ENCODE measurements at regions not wholly inside any gene's neighbourhood (a gene's known extent, or its start where the extent isn't known, plus 50 kb on each side); places are given as distances from the start of the nearest gene placed in this dataset.

DNA sequence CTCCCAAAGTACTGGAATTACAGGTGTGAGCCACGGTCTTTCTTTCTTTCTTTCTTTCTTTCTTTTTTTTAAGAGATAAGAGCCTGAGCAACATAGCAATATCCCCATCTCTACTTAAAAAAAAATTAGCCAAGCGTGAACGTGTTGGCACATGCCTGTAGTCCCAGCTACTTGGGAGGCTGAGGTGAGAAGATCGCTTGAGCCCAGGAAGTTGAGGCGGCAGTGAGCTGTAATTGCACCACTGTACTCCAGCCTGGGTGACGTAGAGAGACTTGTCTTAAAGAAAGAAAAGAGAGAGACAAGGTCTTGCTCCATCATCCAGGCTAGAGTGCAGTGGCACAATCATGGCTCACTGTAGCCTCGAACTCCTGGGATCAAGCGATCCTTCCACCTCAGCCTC lies 162.0 kb upstream of the MLN start:
- TF ChIP-seq, protein P1, sequence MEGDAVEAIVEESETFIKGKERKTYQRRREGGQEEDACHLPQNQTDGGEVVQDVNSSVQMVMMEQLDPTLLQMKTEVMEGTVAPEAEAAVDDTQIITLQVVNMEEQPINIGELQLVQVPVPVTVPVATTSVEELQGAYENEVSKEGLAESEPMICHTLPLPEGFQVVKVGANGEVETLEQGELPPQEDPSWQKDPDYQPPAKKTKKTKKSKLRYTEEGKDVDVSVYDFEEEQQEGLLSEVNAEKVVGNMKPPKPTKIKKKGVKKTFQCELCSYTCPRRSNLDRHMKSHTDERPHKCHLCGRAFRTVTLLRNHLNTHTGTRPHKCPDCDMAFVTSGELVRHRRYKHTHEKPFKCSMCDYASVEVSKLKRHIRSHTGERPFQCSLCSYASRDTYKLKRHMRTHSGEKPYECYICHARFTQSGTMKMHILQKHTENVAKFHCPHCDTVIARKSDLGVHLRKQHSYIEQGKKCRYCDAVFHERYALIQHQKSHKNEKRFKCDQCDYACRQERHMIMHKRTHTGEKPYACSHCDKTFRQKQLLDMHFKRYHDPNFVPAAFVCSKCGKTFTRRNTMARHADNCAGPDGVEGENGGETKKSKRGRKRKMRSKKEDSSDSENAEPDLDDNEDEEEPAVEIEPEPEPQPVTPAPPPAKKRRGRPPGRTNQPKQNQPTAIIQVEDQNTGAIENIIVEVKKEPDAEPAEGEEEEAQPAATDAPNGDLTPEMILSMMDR (IDR thresholded peaks at IDR 0.05), result no peak
- TF ChIP-seq EP300 (IDR thresholded peaks at IDR 0.05) (no peak), POLR2A (IDR thresholded peaks at IDR 0.05) (no peak), POLR2AphosphoS5 (IDR thresholded peaks at IDR 0.05) (no peak)

Measured in upper lobe of left lung (tissue), 4 donors.